HG03457 (cell line): ENCODE measurements at regions not wholly inside any gene's neighbourhood (a gene's known extent, or its start where the extent isn't known, plus 50 kb on each side); places are given as distances from the start of the nearest gene placed in this dataset.
"Not testable (repeated sequence)": the region's sequence is repeated elsewhere in the genome, so short reads cannot be mapped to it uniquely, and the experiment has no call there.

Source experiments
- ATAC-seq: cut with Tn5 transposase; IDR thresholded peaks from one replicate; pipeline ENCODE4 v1.9.1; 2021; ENCODE audit warnings: moderate number of reproducible peaks; ENCODE audit not compliant: unreplicated experiment

DNA sequence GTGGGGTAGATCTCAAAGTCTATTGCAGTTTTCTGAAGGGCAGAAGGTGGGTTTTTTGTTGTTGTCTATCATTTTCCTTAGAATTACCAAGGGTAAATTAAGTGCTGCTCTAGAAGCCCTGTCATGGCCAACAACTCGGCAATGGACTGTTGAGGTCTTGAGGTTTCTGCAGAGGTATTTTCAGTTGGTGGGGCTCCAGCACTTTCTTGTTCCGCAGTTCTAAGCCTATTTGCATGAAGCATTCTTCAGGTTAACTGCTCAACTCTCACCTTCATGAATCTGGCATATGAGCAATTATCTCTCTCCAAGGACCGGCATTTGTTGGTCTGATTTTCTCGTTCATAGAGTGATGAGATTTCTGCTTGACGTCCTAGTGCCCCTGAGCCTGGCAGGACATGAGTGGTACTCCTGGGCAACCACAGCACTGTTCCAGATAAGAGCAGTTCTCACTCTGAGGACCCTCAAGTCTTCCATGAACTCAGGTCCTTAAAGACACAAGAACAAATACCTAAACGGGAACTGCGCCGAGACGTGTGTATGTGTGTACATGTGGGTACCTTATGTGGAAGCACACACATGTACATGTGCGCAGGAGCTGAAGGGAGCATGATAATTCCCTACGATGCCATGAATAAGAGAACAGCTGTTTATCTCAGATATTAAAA, 544.5 kb downstream of the CSNK1G3 start:
- ATAC-seq: no peak

DNA sequence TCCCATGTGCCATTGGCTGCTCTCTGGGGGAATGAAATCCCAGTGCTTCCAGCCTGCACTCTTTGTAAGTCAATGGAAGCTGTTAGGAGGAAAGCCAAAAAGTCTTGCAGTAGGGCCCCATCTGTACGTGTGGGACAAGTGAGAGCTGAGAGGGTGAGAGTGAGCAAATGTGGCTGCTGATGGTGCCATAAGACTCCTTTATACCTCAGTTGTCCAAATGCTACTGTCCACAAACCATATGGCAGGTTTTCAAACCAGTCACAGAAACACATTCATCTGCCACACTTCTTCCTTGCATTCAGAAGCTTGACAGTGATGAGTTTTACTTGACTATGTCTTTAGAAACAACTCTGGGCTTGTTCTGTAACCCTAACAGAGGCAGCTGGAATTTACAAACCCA, 543.8 kb downstream of the CSNK1G3 start:
- ATAC-seq: no peak

- no peak for ATAC-seq
Observed at GRCh38 chr5:124054564-124054963, 542.6 kb downstream of the CSNK1G3 start.

DNA sequence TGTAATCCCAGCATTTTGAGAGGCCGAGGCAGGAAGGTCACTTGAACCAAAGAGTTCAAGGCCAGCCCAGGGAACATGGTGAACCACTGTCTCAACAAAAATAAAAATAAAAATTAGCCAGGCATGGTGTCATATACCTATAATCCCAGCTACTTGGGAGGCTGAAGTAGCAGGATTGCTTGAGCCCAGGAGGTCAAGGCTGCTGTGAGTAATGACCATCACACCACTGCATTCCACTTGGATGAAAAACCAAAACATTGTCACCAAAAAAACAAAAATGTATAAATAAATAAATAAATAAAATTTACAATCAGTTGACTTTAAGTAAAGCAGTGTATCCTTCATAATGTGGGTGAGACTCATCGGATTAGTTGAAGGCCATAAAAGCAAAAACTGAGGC, 541.4 kb downstream of the CSNK1G3 start:
- ATAC-seq: no peak

GRCh38 chr5:124052201-124052600, 540.2 kb downstream of the CSNK1G3 start:
- ATAC-seq: no peak

DNA sequence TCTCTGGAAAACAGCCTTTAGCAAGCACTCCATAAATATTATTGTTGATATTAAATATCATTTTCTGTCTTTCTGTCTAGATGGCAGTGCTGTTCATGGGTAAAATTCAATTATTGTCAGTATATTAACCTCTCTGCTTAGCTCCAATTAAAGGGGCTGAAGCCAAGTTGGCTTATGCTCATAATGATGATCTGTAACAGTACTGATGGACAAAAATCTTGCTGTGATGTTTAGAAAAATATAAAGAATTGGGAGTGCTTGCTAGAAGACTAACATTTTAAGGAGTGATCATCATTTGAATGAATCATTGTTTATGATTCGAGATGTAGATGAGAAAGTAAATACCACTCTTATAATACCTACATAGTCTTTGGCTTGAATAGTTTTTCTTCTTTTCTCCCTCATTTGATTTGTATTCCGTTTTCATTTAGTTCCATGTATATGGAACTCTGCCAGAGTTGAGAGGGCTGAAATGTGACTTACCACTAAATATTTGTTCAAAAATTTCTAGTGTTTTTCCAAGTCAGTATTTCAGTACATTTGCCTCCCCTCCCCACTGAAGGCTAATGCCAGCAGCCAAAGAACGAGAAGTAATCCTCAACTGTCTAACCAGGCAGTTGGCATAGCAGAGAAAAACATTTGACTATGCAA, 538.3 kb downstream of the CSNK1G3 start:
- ATAC-seq: no peak

- ATAC-seq: no peak
Observed at GRCh38 chr5:124045412-124045811, 533.4 kb downstream of the CSNK1G3 start.

DNA sequence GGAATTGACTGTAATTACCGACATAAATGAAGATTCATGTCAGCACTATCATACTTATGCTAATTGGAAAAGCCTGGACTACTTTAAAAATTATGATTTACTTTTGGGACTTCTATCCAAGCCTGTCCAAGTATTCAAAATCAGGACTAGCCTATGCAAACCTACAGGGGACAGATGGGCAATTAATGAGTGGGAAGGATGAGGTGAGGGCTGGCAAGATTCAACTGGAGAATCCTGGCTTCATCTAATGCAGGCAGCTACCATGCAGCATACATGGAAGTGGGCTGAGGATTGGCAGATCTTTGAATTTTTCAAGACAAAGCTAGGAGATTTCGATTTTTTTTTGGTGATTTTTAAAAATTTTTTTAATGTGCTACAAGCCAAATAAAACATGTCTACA, 532.6 kb downstream of the CSNK1G3 start:
- no peak for ATAC-seq

- ATAC-seq: no peak
Observed at GRCh38 chr5:124043456-124043855, 531.5 kb downstream of the CSNK1G3 start.

DNA sequence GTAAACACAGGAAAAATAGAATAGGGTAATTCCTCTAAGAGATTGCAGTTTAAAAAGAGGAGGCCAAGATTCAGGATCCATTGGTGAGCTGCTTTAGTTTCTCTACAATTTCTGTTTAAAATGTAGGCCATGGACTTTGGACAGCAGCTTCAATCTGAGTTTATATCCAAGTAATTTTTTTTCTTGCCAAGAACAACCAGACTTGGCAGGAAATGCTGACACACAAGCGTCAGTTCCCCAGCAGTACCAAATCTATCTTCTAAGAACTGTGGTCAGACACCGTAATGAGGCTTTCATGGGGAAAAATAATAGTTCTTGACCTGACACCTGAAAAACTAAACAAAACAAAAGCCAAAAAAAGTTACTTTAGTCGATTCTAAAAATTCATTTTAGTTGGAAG, 528.8 kb downstream of the CSNK1G3 start:
- ATAC-seq: no peak

DNA sequence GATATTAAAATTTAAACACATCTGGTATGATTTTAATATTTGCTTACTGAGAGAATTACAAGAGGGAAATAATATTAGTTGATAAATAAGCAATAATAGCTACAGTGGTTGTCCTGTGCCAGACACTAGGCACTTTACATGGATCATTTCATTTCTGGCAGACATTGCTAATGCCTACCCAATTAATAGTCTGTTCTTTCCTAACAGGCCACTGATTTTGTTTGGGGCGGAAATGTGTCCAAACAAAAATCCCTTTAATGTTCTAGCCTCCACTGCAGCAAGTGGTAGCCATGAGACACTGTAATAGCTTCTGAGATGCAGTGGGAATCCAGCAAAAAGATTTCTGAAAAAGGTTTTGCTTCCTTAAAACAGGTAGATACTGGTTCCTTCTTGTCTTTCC, 527.4 kb downstream of the CSNK1G3 start:
- ATAC-seq: no peak

DNA sequence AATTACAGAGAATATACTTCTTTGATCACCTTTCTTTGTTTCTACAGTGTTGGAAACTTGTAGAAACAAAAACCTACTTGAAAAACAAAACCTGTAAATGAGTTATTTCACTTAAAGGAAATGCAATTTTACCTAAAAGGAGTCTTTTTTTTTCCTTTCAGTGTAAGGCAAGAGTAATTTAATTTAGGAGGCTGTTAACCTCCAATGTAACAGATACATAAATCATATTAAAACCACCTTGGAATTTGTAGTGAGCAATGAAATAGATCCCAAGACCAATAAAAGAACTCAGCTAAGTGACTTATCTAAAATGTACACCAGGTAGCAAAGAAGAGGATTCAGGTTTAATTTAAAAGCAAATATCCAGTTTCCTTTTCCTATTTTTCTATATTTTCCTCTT, 524.8 kb downstream of the CSNK1G3 start:
- ATAC-seq: no peak

- ATAC-seq: peak; percentile 92
Observed at GRCh38 chr5:124034963-124035362, 523.0 kb downstream of the CSNK1G3 start.

DNA sequence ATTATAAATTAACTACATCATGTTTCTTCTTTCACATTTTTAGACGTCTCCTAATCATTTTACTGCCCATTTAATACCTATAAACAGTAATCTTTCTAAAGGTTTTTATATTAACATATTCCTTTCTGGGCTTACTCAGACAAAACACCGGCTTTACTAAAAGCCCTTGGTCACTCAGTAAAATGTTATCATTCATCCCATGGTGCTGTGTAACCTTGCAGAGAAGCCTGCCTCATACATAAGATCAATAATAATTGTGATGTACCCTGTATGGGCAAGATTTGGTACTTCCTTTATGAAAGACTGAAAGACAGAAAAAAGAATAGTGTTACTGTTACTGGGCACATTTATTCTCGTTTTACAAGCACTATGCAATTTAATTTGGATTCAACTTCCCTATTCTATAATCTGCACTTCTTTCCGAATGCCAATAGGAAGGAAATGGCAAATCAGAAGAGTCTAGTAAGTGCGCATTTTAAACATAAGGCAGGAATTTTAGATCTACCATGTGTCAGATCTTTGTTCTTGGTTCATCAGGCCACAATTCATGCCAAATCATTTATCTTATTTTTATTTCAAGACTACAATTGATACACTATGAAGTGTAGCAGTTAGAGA, 522.2 kb downstream of the CSNK1G3 start:
- no peak for ATAC-seq

DNA sequence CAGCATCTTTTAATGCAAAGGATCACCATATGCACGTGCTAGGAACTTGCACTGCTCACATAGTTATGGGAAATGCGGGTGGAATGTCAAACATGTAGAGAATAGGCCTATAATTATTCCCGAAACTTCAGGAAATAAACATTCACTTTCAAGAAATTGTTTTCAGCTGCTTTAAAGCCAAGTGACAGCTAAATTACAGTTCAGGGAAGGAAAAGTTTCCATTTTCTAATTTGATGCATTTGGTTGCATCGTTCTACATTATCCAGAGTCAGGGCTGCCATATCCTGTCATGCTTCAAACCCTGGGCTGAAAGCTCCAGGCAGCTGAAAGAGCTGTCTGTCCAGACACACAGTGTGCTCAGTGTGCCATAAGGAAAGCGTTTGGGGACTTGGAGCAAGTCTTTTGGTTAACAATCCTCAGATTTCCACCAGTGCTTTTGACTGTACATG, 518.1 kb downstream of the CSNK1G3 start:
- no peak for ATAC-seq

GRCh38 chr5:124027441-124027840, 515.5 kb downstream of the CSNK1G3 start:
- ATAC-seq: no peak

GRCh38 chr5:124025306-124025845, 513.4 kb downstream of the CSNK1G3 start:
- no peak for ATAC-seq

GRCh38 chr5:124022966-124023365, 511.0 kb downstream of the CSNK1G3 start:
- no peak for ATAC-seq

GRCh38 chr5:124021776-124022175, 509.8 kb downstream of the CSNK1G3 start:
- ATAC-seq: no peak

DNA sequence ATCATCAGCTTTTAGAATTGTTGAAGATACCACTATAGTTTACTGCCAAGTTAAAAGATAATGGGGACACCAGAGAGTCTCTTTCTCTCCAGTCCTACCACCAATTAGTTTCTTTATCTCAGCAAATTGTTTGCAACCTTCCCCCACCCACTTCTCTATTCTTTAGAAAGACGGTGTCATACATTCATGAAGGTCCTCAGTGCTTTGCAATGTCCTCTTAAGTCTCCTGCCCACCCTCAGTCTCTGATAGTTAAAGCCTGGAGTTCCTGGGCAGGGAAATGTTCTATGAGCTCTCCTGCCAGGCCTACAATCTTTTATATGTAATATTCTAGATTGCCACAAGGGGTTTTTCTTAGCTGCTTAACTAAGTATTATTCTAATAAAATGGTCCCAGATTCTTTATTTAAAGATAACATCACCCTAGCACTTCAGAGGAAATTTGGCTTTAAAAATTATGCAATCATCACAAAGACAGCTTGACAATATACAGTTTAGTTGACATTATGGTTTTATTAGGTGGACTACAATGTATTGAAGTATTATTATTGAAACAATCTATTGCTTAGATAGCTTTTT, 509.2 kb downstream of the CSNK1G3 start:
- ATAC-seq: no peak

- ATAC-seq: not testable (repeated sequence)
Observed at GRCh38 chr5:124017321-124017720, 505.3 kb downstream of the CSNK1G3 start.
